Activated T-helper 2 cell treated with anti-CD3 and anti-CD28 coated beads, Interferon-gamma antibody, Interleukin-2, Interleukin-4, amounts not matched to agents 10 μg/mL and 5 μg/mL and 100 μg/mL, durations not matched to agents 14 hours and 24 hours and 36 hours (primary cell): ENCODE measurements at regions not wholly inside any gene's neighbourhood (a gene's known extent, or its start where the extent isn't known, plus 50 kb on each side); places are given as distances from the start of the nearest gene placed in this dataset.
"Not testable (repeated sequence)": the region's sequence is repeated elsewhere in the genome, so short reads cannot be mapped to it uniquely, and the experiment has no call there.

Source experiments
- DNase-seq: peaks from one replicate; pipeline ENCODE4 v3.0.0; 2021; ENCODE audit warnings: low spot score
- H3K27ac Mint-ChIP-seq: one replicate; pipeline ENCODE4 v1.8.0; 2021; ENCODE audit warnings: mixed read lengths
- H3K27me3 Mint-ChIP-seq: one replicate; pipeline ENCODE4 v1.8.0; 2021; ENCODE audit warnings: low read depth, mixed read lengths
- H3K36me3 Mint-ChIP-seq: one replicate; pipeline ENCODE4 v1.8.0; 2021; ENCODE audit warnings: low read depth, mixed read lengths
- H3K4me1 Mint-ChIP-seq: one replicate; pipeline ENCODE4 v1.8.0; 2021; ENCODE audit warnings: low read depth, mixed read lengths
- H3K4me3 Mint-ChIP-seq: one replicate; pipeline ENCODE4 v1.8.0; 2021; ENCODE audit warnings: low read depth, mild to moderate bottlenecking, moderate library complexity, mixed read lengths
- H3K9me3 Mint-ChIP-seq: one replicate; pipeline ENCODE4 v1.8.0; 2021; ENCODE audit warnings: mixed read lengths
- intact Hi-C: fragments of 100-400 bp; cut with micrococcal nuclease; formaldehyde crosslinking; loops from one replicate; pipeline ENCODE4 v1.15.1; 2023

DNA sequence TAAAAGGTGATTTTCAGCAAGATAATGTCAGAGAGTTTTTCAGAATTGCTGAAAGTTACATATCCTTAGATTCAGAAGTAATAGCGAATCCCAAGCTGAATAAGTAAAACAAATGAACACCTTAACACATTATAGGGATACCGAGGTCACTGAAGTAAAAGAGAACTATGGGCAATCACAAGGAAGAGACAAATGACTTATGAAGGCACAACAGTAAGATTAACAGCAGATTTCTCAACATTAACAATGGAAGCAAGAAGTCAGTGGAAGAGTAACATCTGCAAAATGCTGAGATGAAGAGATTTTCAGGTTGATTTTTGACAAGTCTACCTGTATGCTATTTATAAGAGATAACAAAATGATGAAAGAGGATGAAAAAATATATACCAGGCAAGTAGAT lies 86.1 kb upstream of the EZR start:
- Mint-ChIP-seq H3K9me3 (peaks cover 37% of the 10 kb centered on the region), H3K4me3 (no peak overlapping the region), H3K4me1 (peaks cover under 1% of the 10 kb centered on the region), H3K36me3 (peaks cover 15% of the 10 kb centered on the region), H3K27ac (no peak overlapping the region), H3K27me3 (no peaks in the 10 kb centered on the region)
- no peak for DNase-seq
- intact Hi-C loops: no loop called here

- no peak for DNase-seq
- no peak overlapping the region for H3K27ac Mint-ChIP-seq
- H3K4me1 Mint-ChIP-seq: no peaks in the 10 kb centered on the region
- no peak overlapping the region for H3K4me3 Mint-ChIP-seq
- H3K27me3 Mint-ChIP-seq: no peaks in the 10 kb centered on the region
- peaks cover 37% of the 10 kb centered on the region for H3K9me3 Mint-ChIP-seq
- peaks cover 15% of the 10 kb centered on the region for H3K36me3 Mint-ChIP-seq
- intact Hi-C loops: no loop called here
Measured at GRCh38 chr6:158903801-158904200, 84.6 kb upstream of the EZR start.

DNA sequence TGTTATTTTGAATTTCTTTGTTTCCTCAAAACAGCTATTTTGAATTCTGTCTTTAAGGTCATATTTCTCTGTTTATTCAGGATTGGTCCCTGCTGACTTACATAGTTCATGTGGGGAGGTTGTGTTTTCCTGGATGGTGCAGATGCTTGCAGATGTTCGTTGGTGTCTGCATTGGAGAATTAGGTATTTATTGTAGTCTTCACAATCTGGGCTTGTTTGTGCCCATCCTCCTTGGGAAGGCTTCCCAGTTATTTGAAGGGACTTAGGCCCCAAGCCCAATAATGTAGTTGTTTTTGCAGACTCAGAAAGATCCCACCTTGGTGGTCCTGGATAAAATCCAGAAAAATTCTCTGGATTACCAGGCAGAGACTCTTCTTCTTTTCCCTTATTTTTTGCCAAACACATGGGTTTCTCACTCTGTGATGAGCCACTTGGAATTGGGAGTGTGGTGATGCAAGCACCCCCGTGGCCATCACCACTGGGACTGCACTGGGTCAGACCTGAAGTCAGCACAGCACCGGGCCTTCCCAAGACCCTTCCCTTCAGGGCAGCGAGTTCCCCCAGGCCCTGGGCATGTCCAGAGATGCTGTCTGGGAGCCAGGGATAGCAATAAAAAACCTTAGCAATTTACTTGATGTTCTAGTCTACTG lies 81.6 kb upstream of the EZR start:
- Mint-ChIP-seq H3K4me1 (no peaks in the 10 kb centered on the region), H3K4me3 (no peak overlapping the region), H3K9me3 (peaks cover 23% of the 10 kb centered on the region), H3K27me3 (no peaks in the 10 kb centered on the region), H3K27ac (no peak overlapping the region), H3K36me3 (peaks cover 10% of the 10 kb centered on the region)
- intact Hi-C loops: no loop called here
- DNase-seq: no peak

- Mint-ChIP-seq H3K4me1 (peaks cover 1% of the 10 kb centered on the region), H3K27me3 (no peaks in the 10 kb centered on the region), H3K36me3 (no peaks in the 10 kb centered on the region), H3K9me3 (no peaks in the 10 kb centered on the region), H3K27ac (no peak overlapping the region), H3K4me3 (no peak overlapping the region)
- intact Hi-C loops: no loop called here
- no peak for DNase-seq
Measured at GRCh38 chr6:158897236-158897635, 78.1 kb upstream of the EZR start.

DNA sequence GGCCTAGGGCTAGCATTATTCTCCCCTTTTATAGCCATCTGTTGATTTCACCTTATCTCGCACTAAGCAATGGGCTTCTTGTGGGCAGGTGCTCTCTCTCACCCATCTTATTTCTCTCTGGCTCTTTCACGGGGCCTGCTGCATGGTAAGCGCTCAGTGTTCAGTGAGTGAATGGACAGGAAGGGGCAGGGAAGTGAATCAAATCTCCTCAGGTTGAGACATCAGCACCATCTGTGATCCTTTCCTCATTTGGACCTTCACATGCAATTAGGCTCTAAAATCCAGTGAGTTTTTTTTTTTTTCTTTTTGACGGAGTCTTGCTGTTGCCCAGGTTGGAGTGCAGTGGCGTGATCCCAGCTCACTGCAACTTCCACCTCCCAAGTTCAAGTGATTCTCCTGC lies 76.5 kb upstream of the EZR start:
- Mint-ChIP-seq H3K36me3 (no peaks in the 10 kb centered on the region), H3K27ac (no peak overlapping the region), H3K9me3 (no peaks in the 10 kb centered on the region), H3K27me3 (no peaks in the 10 kb centered on the region), H3K4me3 (no peak overlapping the region), H3K4me1 (peaks cover 3% of the 10 kb centered on the region)
- intact Hi-C loops: no loop called here
- DNase-seq: no peak

DNA sequence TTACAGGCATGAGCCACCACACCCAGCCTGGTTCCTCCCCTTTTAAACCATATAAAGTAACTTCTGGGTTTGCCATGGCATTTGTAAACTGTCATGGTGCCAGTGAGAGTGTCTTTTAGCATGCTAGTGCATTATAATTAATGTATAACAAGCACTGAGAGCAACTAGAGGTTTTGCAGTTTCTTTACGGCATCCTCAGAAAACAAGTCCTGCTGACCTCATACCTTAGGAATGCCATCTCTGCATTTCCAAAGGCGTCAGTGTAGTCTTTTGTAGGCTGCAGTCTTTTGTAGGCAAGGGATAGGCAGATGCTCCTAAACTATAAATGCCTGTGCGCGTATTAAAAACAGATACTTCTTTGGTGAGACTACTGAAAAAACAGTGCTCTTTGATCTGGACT lies 75.0 kb upstream of the EZR start:
- intact Hi-C loops: no loop called here
- H3K27me3 Mint-ChIP-seq: no peaks in the 10 kb centered on the region
- H3K27ac Mint-ChIP-seq: no peak overlapping the region
- H3K36me3 Mint-ChIP-seq: no peaks in the 10 kb centered on the region
- peaks cover 3% of the 10 kb centered on the region for H3K4me1 Mint-ChIP-seq
- no peaks in the 10 kb centered on the region for H3K9me3 Mint-ChIP-seq
- no peak for DNase-seq
- no peak overlapping the region for H3K4me3 Mint-ChIP-seq

- Mint-ChIP-seq H3K4me3 (no peak overlapping the region), H3K36me3 (no peaks in the 10 kb centered on the region), H3K9me3 (no peaks in the 10 kb centered on the region), H3K4me1 (peaks cover 3% of the 10 kb centered on the region), H3K27ac (no peak overlapping the region), H3K27me3 (peaks cover 4% of the 10 kb centered on the region)
- no peak for DNase-seq
- intact Hi-C loops: no loop called here
Measured at GRCh38 chr6:158892266-158892665, 73.1 kb upstream of the EZR start.

- H3K4me3 Mint-ChIP-seq, H3K27me3 Mint-ChIP-seq, H3K36me3 Mint-ChIP-seq, intact Hi-C loops, DNase-seq, H3K27ac Mint-ChIP-seq, H3K4me1 Mint-ChIP-seq, H3K9me3 Mint-ChIP-seq: not testable (repeated sequence)
Measured at GRCh38 chr6:158891560-158891959, 72.4 kb upstream of the EZR start.

DNA sequence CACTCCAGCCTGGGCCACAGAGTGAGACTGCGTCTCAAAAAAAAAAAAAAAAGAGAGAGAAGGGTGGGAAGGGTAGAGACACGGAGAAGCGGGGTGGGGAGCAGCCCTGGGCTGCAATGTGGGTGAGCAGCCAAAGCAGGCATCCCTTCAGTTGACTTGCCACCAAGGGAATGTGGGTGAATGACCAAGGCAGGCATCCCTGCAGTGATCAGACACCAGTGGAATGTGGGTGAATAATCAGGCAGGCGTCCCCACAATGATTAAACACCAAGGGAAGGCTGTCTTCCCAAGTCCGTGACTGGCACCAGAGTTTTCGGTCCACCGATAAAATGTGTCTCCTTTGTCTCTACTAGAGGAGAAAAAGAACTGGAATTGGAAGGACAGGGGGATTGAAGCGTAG lies 69.0 kb upstream of the EZR start:
- H3K4me1 Mint-ChIP-seq, DNase-seq, H3K36me3 Mint-ChIP-seq, H3K4me3 Mint-ChIP-seq, H3K27me3 Mint-ChIP-seq, intact Hi-C loops, H3K9me3 Mint-ChIP-seq, H3K27ac Mint-ChIP-seq: not testable (repeated sequence)

- H3K27me3 Mint-ChIP-seq, H3K9me3 Mint-ChIP-seq, H3K36me3 Mint-ChIP-seq, H3K4me3 Mint-ChIP-seq, H3K27ac Mint-ChIP-seq, H3K4me1 Mint-ChIP-seq, intact Hi-C loops, DNase-seq: not testable (repeated sequence)
Measured at GRCh38 chr6:158886346-158886977, 67.3 kb upstream of the EZR start.

DNA sequence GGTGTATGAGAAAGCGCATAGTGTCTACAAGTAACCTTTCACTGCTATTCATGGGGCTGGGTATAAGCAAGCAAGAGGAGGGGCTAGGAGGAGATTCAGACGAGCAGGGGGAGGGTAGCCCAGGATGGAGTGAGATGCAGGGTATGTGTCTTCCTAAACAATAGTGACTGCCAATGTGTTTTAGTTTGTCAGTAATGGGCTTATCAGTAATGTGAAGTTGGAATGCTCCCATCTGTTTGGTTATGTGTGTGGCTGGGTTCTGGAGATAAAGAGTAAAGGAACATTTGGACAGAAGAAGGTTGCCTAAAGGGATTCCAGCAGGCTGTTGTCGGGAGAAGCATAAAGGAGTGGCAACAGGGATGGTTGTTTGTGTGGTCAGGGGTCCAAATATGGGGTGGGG lies 62.7 kb upstream of the EZR start:
- H3K4me1 Mint-ChIP-seq, DNase-seq, H3K27ac Mint-ChIP-seq, intact Hi-C loops, H3K27me3 Mint-ChIP-seq, H3K4me3 Mint-ChIP-seq: not testable (repeated sequence)
- peaks cover 11% of the 10 kb centered on the region for H3K36me3 Mint-ChIP-seq
- H3K9me3 Mint-ChIP-seq: peaks cover 19% of the 10 kb centered on the region

DNA sequence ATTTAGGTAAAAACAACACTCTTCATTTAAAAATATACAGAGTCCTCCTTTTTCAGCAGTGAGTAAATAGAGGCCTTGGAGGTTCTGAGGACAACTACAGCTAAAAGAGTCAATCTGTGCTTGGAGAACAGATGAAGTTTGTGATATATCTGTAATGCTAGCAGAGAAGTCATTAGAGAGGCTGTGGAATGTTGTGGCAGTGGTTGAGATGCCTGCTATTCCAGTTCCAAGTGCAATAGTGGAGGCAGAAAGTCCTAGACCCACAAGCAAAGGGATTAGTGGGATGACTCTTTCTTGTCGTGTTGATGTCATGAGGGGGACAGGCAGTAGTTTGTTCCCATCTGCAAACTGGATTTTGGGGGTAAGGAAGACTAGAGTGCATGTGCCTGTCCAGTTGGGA lies 62.1 kb upstream of the EZR start:
- intact Hi-C loops, H3K27ac Mint-ChIP-seq, H3K27me3 Mint-ChIP-seq, H3K4me3 Mint-ChIP-seq, H3K4me1 Mint-ChIP-seq, DNase-seq: not testable (repeated sequence)
- H3K36me3 Mint-ChIP-seq: peaks cover 11% of the 10 kb centered on the region
- H3K9me3 Mint-ChIP-seq: peaks cover 22% of the 10 kb centered on the region

DNA sequence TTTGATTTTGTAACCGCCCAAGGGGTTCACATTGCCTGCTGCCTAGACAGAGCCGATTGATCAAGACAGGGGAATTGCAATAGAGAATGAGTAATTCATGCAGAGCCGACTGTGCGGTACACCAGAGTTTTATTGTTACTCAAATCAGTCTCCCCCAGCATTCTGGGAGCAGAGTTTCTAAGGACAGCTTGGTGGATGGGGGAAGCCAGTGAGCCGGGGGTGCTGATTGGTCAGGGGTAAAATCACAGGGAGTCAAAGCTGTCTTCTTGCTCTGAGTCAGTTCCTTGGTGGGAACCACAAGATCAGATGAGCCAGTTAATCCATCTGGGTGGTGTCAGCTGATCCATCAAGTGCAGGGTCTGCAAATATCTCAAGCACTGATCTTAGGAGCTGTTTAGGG lies 60.0 kb upstream of the EZR start:
- H3K4me3 Mint-ChIP-seq: no peak overlapping the region
- no peak overlapping the region for H3K27ac Mint-ChIP-seq
- H3K4me1 Mint-ChIP-seq: peaks cover 8% of the 10 kb centered on the region
- H3K27me3 Mint-ChIP-seq: peaks cover 5% of the 10 kb centered on the region
- peaks cover 11% of the 10 kb centered on the region for H3K36me3 Mint-ChIP-seq
- peak; percentile 26 for DNase-seq
- peaks cover 22% of the 10 kb centered on the region for H3K9me3 Mint-ChIP-seq
- intact Hi-C loops: loop anchor here (1.0 kb wide), 2 partner anchors 9 to 29 kb away; no protein-coding TSS in a partner anchor
